ENCODE measurements at regions not wholly inside any gene's neighbourhood (a gene's known extent, or its start where the extent isn't known, plus 50 kb on each side); places are given as distances from the start of the nearest gene placed in this dataset.

DNA sequence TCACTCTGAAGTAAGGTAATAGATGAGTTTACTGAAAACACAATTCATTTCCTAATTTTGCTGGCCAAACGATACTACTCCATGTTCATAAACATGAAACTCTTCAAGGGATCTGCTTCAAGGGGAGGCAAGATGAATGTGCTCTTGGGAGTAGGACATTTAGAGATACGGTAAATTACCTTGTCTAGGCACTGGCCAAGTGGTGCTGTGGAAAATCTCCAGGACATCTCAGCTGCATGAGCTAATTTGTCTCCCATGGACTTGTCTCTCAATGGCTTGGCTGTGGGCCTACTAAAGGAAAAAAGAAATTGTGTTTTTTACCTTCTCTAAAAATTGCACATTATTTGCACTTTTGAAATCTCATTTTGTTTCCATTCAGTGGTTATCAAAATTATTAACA lies 780.6 kb downstream of the LTN1 start:
- H3K79me2 ChIP-seq (ENCODE audit: insufficient read depth, low read length) = no peaks in the 10 kb centered on the region
- no peaks in the 10 kb centered on the region for H3K27me3 ChIP-seq (ENCODE audit: insufficient read depth, low read length, poor library complexity, severe bottlenecking)
- no peaks in the 10 kb centered on the region for H4K20me1 ChIP-seq (ENCODE audit: insufficient read depth, low read length, poor library complexity, severe bottlenecking)
- H3K36me3 ChIP-seq (ENCODE audit: insufficient read depth, low read length) = no peaks in the 10 kb centered on the region
- H3K4me3 ChIP-seq (ENCODE audit: low read length, poor library complexity, severe bottlenecking) = no peak overlapping the region
- H3F3A ChIP-seq (ENCODE audit: low read depth) = no peaks in the 10 kb centered on the region
- no peaks in the 10 kb centered on the region for H3K4me1 ChIP-seq (ENCODE audit: insufficient read depth, low read length, poor library complexity, severe bottlenecking)
- 0 out of 2 replicates have a peak, but pooled peaks cover 7% of the 10 kb centered on the region for H3K9me3 ChIP-seq (ENCODE audit: insufficient read depth, low read depth, low read length)
- no peaks in the 10 kb centered on the region for H3K9me2 ChIP-seq (replicated peaks; ENCODE audit: low read depth, low read length)
- TF ChIP-seq EZH2phosphoT487 (IDR thresholded peaks at IDR 0.05; ENCODE audit: borderline replicate concordance) = no peak
- no peak overlapping the region for H2AFZ ChIP-seq (ENCODE audit: low read length)
- no peak overlapping the region for H3K4me2 ChIP-seq (ENCODE audit: low read depth, low read length, poor library complexity, severe bottlenecking)
- no peak overlapping the region for H3K9ac ChIP-seq (ENCODE audit: low read depth, low read length, poor library complexity, severe bottlenecking)

DNA sequence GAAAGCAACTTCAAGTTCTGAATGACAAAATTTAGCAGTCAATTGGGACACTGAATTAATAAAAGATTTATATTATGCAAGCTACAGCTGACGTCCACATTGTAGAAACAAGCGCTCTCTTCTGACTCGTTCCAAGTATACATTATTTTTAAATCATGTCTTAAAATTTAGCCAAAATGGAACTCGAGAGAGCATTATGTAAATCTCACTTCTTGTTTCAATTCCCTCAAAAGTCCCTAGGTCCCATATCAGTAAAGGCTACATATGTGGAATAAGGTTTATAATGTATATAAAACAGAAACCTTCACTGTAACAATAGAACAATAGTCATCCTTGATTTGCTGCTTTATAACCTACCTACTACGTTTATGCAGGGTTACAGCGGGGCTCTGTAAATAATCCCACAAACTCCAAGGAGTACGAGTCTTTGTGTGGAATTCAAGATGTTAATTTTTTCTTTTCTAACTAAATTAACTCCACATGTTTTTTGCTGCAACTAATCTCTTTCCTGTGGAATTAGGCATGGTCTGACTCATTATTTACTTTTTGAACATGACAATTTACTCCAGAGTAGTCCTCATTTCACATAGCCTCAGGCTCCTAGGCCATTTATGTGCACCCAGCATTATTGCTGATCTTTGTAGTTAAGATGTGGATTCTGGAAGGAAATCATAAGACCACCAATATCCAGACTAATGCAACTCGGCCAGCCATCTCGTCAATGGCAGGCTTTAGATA lies 785.1 kb downstream of the LTN1 start:
- no peak overlapping the region for H2AFZ ChIP-seq (ENCODE audit: low read length)
- 0 out of 2 replicates have a peak, but pooled peaks cover 4% of the 10 kb centered on the region for H3K9me3 ChIP-seq (ENCODE audit: insufficient read depth, low read depth, low read length)
- H3K27me3 ChIP-seq (ENCODE audit: insufficient read depth, low read length, poor library complexity, severe bottlenecking) = no peaks in the 10 kb centered on the region
- no peak overlapping the region for H3K4me3 ChIP-seq (ENCODE audit: low read length, poor library complexity, severe bottlenecking)
- no peaks in the 10 kb centered on the region for H4K20me1 ChIP-seq (ENCODE audit: insufficient read depth, low read length, poor library complexity, severe bottlenecking)
- no peak overlapping the region for H3K4me2 ChIP-seq (ENCODE audit: low read depth, low read length, poor library complexity, severe bottlenecking)
- no peak overlapping the region for H3K9ac ChIP-seq (ENCODE audit: low read depth, low read length, poor library complexity, severe bottlenecking)
- no peak for TF ChIP-seq EZH2phosphoT487 (IDR thresholded peaks at IDR 0.05; ENCODE audit: borderline replicate concordance)
- TF ChIP-seq, protein P1, sequence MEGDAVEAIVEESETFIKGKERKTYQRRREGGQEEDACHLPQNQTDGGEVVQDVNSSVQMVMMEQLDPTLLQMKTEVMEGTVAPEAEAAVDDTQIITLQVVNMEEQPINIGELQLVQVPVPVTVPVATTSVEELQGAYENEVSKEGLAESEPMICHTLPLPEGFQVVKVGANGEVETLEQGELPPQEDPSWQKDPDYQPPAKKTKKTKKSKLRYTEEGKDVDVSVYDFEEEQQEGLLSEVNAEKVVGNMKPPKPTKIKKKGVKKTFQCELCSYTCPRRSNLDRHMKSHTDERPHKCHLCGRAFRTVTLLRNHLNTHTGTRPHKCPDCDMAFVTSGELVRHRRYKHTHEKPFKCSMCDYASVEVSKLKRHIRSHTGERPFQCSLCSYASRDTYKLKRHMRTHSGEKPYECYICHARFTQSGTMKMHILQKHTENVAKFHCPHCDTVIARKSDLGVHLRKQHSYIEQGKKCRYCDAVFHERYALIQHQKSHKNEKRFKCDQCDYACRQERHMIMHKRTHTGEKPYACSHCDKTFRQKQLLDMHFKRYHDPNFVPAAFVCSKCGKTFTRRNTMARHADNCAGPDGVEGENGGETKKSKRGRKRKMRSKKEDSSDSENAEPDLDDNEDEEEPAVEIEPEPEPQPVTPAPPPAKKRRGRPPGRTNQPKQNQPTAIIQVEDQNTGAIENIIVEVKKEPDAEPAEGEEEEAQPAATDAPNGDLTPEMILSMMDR (conservative IDR thresholded peaks at IDR 0.05; ENCODE audit: low read length) = no peak
- H3K79me2 ChIP-seq (ENCODE audit: insufficient read depth, low read length) = no peaks in the 10 kb centered on the region
- H3F3A ChIP-seq (ENCODE audit: low read depth) = no peaks in the 10 kb centered on the region
- H3K4me1 ChIP-seq (ENCODE audit: insufficient read depth, low read length, poor library complexity, severe bottlenecking) = no peaks in the 10 kb centered on the region
- H3K9me2 ChIP-seq (replicated peaks; ENCODE audit: low read depth, low read length) = no peaks in the 10 kb centered on the region
- no peaks in the 10 kb centered on the region for H3K36me3 ChIP-seq (ENCODE audit: insufficient read depth, low read length)

DNA sequence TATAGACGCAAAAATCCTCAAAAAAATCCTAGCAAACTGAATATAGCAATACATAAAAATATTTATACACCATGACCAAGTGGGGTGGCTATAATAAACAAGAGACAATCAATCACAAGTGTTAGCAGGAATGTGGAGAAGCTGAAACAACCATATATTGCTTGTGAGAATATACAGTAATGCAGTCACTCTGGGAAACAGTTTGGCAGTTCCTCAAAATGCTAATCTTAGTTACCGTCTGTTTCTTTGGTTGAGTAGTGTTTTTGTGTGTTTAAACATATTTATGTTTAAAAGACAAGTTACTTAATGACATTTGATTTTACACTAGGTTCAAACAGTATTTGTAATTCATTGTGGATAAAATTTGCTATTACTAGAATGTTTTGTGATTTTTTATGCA lies 792.0 kb downstream of the LTN1 start:
- Histone ChIP-seq H2AFZ (ENCODE audit: low read length) (no peak overlapping the region), H3F3A (ENCODE audit: low read depth) (no peaks in the 10 kb centered on the region), H3K9me2 (replicated peaks; ENCODE audit: low read depth, low read length) (no peaks in the 10 kb centered on the region), H3K36me3 (ENCODE audit: insufficient read depth, low read length) (no peaks in the 10 kb centered on the region), H3K27me3 (ENCODE audit: insufficient read depth, low read length, poor library complexity, severe bottlenecking) (no peaks in the 10 kb centered on the region), H3K9ac (ENCODE audit: low read depth, low read length, poor library complexity, severe bottlenecking) (no peak overlapping the region), H3K4me3 (ENCODE audit: low read length, poor library complexity, severe bottlenecking) (no peak overlapping the region), H3K4me2 (ENCODE audit: low read depth, low read length, poor library complexity, severe bottlenecking) (no peak overlapping the region), H3K9me3 (ENCODE audit: insufficient read depth, low read depth, low read length) (no peaks in the 10 kb centered on the region), H3K4me1 (ENCODE audit: insufficient read depth, low read length, poor library complexity, severe bottlenecking) (no peaks in the 10 kb centered on the region), H4K20me1 (ENCODE audit: insufficient read depth, low read length, poor library complexity, severe bottlenecking) (no peaks in the 10 kb centered on the region), H3K79me2 (ENCODE audit: insufficient read depth, low read length) (no peaks in the 10 kb centered on the region)
- TF ChIP-seq, protein P1 (conservative IDR thresholded peaks at IDR 0.05; ENCODE audit: low read length) = no peak
- no peak for TF ChIP-seq EZH2phosphoT487 (IDR thresholded peaks at IDR 0.05; ENCODE audit: borderline replicate concordance)

DNA sequence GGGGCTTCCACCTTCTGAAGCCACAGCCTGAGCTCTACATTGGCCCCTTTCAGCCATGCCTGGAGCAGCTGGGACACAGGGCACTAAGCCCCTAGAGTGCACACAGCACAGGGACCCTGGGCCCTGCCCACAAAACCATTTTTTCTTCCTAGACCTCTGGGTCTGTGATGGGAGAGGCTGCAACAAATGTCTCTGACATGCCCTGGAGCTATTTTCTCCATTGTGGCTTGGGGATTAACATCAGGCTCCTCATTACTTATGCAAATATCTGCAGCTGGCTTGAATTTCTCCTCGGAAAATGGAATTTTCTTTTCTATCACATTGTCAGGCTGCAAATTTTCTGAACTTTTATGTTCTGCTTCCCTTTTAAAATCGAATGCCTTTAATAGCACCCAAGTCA lies 795.7 kb downstream of the LTN1 start:
- no peaks in the 10 kb centered on the region for H3K79me2 ChIP-seq (ENCODE audit: insufficient read depth, low read length)
- H4K20me1 ChIP-seq (ENCODE audit: insufficient read depth, low read length, poor library complexity, severe bottlenecking) = no peaks in the 10 kb centered on the region
- no peaks in the 10 kb centered on the region for H3K9me2 ChIP-seq (replicated peaks; ENCODE audit: low read depth, low read length)
- no peak overlapping the region for H3K4me2 ChIP-seq (ENCODE audit: low read depth, low read length, poor library complexity, severe bottlenecking)
- H3K9me3 ChIP-seq (ENCODE audit: insufficient read depth, low read depth, low read length) = no peaks in the 10 kb centered on the region
- no peaks in the 10 kb centered on the region for H3K4me1 ChIP-seq (ENCODE audit: insufficient read depth, low read length, poor library complexity, severe bottlenecking)
- TF ChIP-seq EZH2phosphoT487 (IDR thresholded peaks at IDR 0.05; ENCODE audit: borderline replicate concordance) = no peak
- TF ChIP-seq, protein P1 (conservative IDR thresholded peaks at IDR 0.05; ENCODE audit: low read length) = no peak
- H3F3A ChIP-seq (ENCODE audit: low read depth) = no peaks in the 10 kb centered on the region
- no peak overlapping the region for H3K4me3 ChIP-seq (ENCODE audit: low read length, poor library complexity, severe bottlenecking)
- no peaks in the 10 kb centered on the region for H3K36me3 ChIP-seq (ENCODE audit: insufficient read depth, low read length)
- no peaks in the 10 kb centered on the region for H3K27me3 ChIP-seq (ENCODE audit: insufficient read depth, low read length, poor library complexity, severe bottlenecking)
- H2AFZ ChIP-seq (ENCODE audit: low read length) = no peak overlapping the region
- no peak overlapping the region for H3K9ac ChIP-seq (ENCODE audit: low read depth, low read length, poor library complexity, severe bottlenecking)

Data from Loucy (cell line).